IMR-90 (cell line): ENCODE measurements at regions not wholly inside any gene's neighbourhood (a gene's known extent, or its start where the extent isn't known, plus 50 kb on each side); places are given as distances from the start of the nearest gene placed in this dataset.

Experiments used
- ATAC-seq: fragments of 200-7000 bp; cut with Tn5 transposase; 2 replicates; pipeline ENCODE4 v1.9.1; 2020; ENCODE audit warnings: low read depth, mild to moderate bottlenecking, moderate library complexity
- BruUV-seq: library from RNA; stranded (reverse); fragments of 400-500 nt; replicated peaks from 2 replicates; lab custom pipeline; 2021; lab: Mats Ljungman, UMichigan
- CTCF ChIA-PET: fragments of 300-600 bp; formaldehyde crosslinking; extraction: SDS; loops from one replicate; lab custom pipeline; 2021; ENCODE audit warnings: antibody characterized with exemption; lab: Yijun Ruan, JAX
- POLR2A ChIA-PET: fragments of 300-600 bp; sonication (Branson Sonifier 250); formaldehyde crosslinking; loops from one replicate; lab custom pipeline; 2022; ENCODE audit warnings: antibody characterized with exemption; ENCODE audit not compliant: unreplicated experiment; lab: Charles Lee
- DNase-seq: peaks from one replicate; pipeline ENCODE4 v3.0.0; 2013
- H2AFZ ChIP-seq: replicated peaks from 2 replicates; pipeline ENCODE3; 2013; ENCODE audit warnings: low read length, mild to moderate bottlenecking; ENCODE audit not compliant: poor library complexity
- H2AK5ac ChIP-seq: 2 replicates; pipeline ENCODE4 v1.6.1; 2013; ENCODE audit warnings: low read depth, low read length, inconsistent platforms
- H2AK9ac ChIP-seq: replicated peaks from 2 replicates; pipeline ENCODE3; 2013; ENCODE audit warnings: mild to moderate bottlenecking, low read depth, low read length, moderate library complexity; ENCODE audit not compliant: poor library complexity
- H2BK120ac ChIP-seq: 2 replicates; pipeline ENCODE4 v1.6.1; 2013; ENCODE audit warnings: low read depth, low read length, inconsistent platforms
- H2BK15ac ChIP-seq: 3 replicates; pipeline ENCODE4 v1.6.1; 2013; ENCODE audit warnings: low read depth, low read length, inconsistent platforms
- H2BK20ac ChIP-seq: 2 replicates; pipeline ENCODE4 v1.6.1; 2013; ENCODE audit warnings: low read depth, mild to moderate bottlenecking, inconsistent platforms, low read length, moderate library complexity
- H2BK5ac ChIP-seq: 2 replicates; pipeline ENCODE4 v1.6.1; 2013; ENCODE audit warnings: mild to moderate bottlenecking, low read depth, low read length, inconsistent platforms; ENCODE audit not compliant: poor library complexity, severe bottlenecking
- H3K14ac ChIP-seq: replicated peaks from 2 replicates; pipeline ENCODE4 v1.6.1; 2013; ENCODE audit warnings: low read depth, low read length, inconsistent platforms
- H3K18ac ChIP-seq: 2 replicates; pipeline ENCODE4 v1.6.1; 2013; ENCODE audit warnings: low read depth, low read length, control low read depth
- H3K23ac ChIP-seq: 2 replicates; pipeline ENCODE4 v1.6.1; 2013; ENCODE audit warnings: low read depth, low read length, inconsistent platforms
- H3K27ac ChIP-seq: 2 replicates; pipeline ENCODE4 v1.5.1; 2013; ENCODE audit warnings: mild to moderate bottlenecking, control low read depth, low read length; ENCODE audit not compliant: insufficient read depth
- H3K27me3 ChIP-seq: 2 replicates; pipeline ENCODE4 v1.6.1; 2013; ENCODE audit warnings: low read length; ENCODE audit not compliant: control insufficient read depth, insufficient read depth
- H3K36me3 ChIP-seq: 2 replicates; pipeline ENCODE4 v1.6.1; 2013; ENCODE audit warnings: low read length, mixed read lengths; ENCODE audit not compliant: control insufficient read depth, insufficient read depth
- H3K4ac ChIP-seq: 2 replicates; pipeline ENCODE4 v1.6.1; 2013; ENCODE audit warnings: low read depth, low read length, inconsistent platforms
- H3K4me1 ChIP-seq: 2 replicates; pipeline ENCODE4 v1.6.1; 2013; ENCODE audit warnings: low read length, mixed read lengths; ENCODE audit not compliant: control insufficient read depth, insufficient read depth
- H3K4me2 ChIP-seq: 2 replicates; pipeline ENCODE4 v1.6.1; 2013; ENCODE audit warnings: low read depth, mild to moderate bottlenecking, control low read depth, low read length, moderate library complexity
- H3K4me3 ChIP-seq: 2 replicates; pipeline ENCODE4 v1.5.1; 2013; ENCODE audit warnings: low read depth, mild to moderate bottlenecking, control low read depth, low read length, moderate library complexity; ENCODE audit not compliant: insufficient read depth
- H3K56ac ChIP-seq: 2 replicates; pipeline ENCODE4 v1.6.1; 2013; ENCODE audit warnings: low read length, inconsistent platforms; ENCODE audit not compliant: insufficient read depth; ENCODE audit errors: extremely low read depth
- H3K79me1 ChIP-seq, 2 experiments: 2 replicates each; pipeline ENCODE4 v1.6.1; 2013; ENCODE audit warnings: low read length in 2 of 2, inconsistent platforms in 1 of 2, low read depth in 1 of 2
- H3K9ac ChIP-seq: 2 replicates; pipeline ENCODE4 v1.6.1; 2013; ENCODE audit warnings: low read depth, low read length, control low read depth
- H3K9me1 ChIP-seq: 2 replicates; pipeline ENCODE4 v1.6.1; 2013; ENCODE audit warnings: low read length, inconsistent platforms; ENCODE audit not compliant: insufficient read depth
- H3K9me3 ChIP-seq: 2 replicates; pipeline ENCODE4 v1.6.1; 2013; ENCODE audit warnings: low read length; ENCODE audit not compliant: control insufficient read depth, insufficient read depth
- H4K20me1 ChIP-seq: 2 replicates; pipeline ENCODE4 v1.6.1; 2013; ENCODE audit warnings: low read length, inconsistent platforms; ENCODE audit not compliant: insufficient read depth
- H4K5ac ChIP-seq: 2 replicates; pipeline ENCODE4 v1.6.1; 2013; ENCODE audit warnings: mild to moderate bottlenecking, low read depth, low read length, control low read depth
- H4K8ac ChIP-seq, 2 experiments: 2 replicates each; pipeline ENCODE4 v1.6.1; 2013; ENCODE audit warnings: low read depth in 2 of 2, low read length in 2 of 2, control low read depth in 1 of 2, inconsistent platforms in 1 of 2
- H4K91ac ChIP-seq: 2 replicates; pipeline ENCODE4 v1.6.1; 2013; ENCODE audit warnings: low read depth, low read length, inconsistent platforms; ENCODE audit not compliant: insufficient read depth
- BHLHE40 ChIP-seq: fragments of 150-350 bp; IDR thresholded peaks from 2 replicates; pipeline ENCODE4 v1.6.1; 2016; ENCODE audit warnings: mild to moderate bottlenecking, low read depth, low read length
- CEBPB ChIP-seq: IDR thresholded peaks from 2 replicates; pipeline ENCODE4 v1.6.1; 2012; ENCODE audit warnings: low read depth, low read length, improper control_type of control experiment
- CTCF ChIP-seq: conservative IDR thresholded peaks from 2 replicates; pipeline ENCODE4 v1.5.1; 2012; ENCODE audit warnings: mild to moderate bottlenecking, low read depth, low read length, improper control_type of control experiment
- ELK1 ChIP-seq: fragments of 150-350 bp; IDR thresholded peaks from 2 replicates; pipeline ENCODE4 v1.6.1; 2016; ENCODE audit warnings: low read depth, mild to moderate bottlenecking, low read length, moderate library complexity, borderline replicate concordance
- FOS ChIP-seq: fragments of 150-350 bp; IDR thresholded peaks from 2 replicates; pipeline ENCODE4 v1.6.1; 2016; ENCODE audit warnings: low read depth, low read length
- MAFK ChIP-seq: IDR thresholded peaks from 2 replicates; pipeline ENCODE4 v1.6.1; 2012; ENCODE audit warnings: low read depth, low read length, improper control_type of control experiment
- MAZ ChIP-seq: IDR thresholded peaks from 2 replicates; pipeline ENCODE4 v1.6.1; 2012; ENCODE audit warnings: low read depth, mild to moderate bottlenecking, low read length, improper control_type of control experiment, moderate library complexity, borderline replicate concordance
- MXI1 ChIP-seq: IDR thresholded peaks from 2 replicates; pipeline ENCODE4 v1.6.1; 2012; ENCODE audit warnings: low read depth, mild to moderate bottlenecking, low read length, moderate library complexity, borderline replicate concordance
- NFE2L2 ChIP-seq: fragments of 150-350 bp; IDR thresholded peaks from 2 replicates; pipeline ENCODE4 v1.6.1; 2016; ENCODE audit warnings: low read depth, mild to moderate bottlenecking, low read length
- POLR2A ChIP-seq: IDR thresholded peaks from 2 replicates; pipeline ENCODE4 v1.6.1; 2012; ENCODE audit warnings: mild to moderate bottlenecking, low read depth, low read length
- RAD21 ChIP-seq: IDR thresholded peaks from 2 replicates; pipeline ENCODE4 v1.6.1; 2012; ENCODE audit warnings: low read length, improper control_type of control experiment
- RCOR1 ChIP-seq: IDR thresholded peaks from 2 replicates; pipeline ENCODE4 v1.6.1; 2012; ENCODE audit warnings: mild to moderate bottlenecking, low read length, improper control_type of control experiment; ENCODE audit not compliant: insufficient replicate concordance
- RFX5 ChIP-seq: IDR thresholded peaks from 2 replicates; pipeline ENCODE4 v1.8.0; 2012; ENCODE audit warnings: low read depth, mild to moderate bottlenecking, low read length, moderate library complexity
- SMC3 ChIP-seq: fragments of 150-350 bp; IDR thresholded peaks from 2 replicates; pipeline ENCODE4 v1.6.1; 2016; ENCODE audit warnings: low read depth, mild to moderate bottlenecking, antibody characterized with exemption, low read length, moderate library complexity
- WGBS, 2 experiments: methylation state at CpG; one replicate each; pipeline versions ENCODE4 v1.1.5 to v1.1.7; 2013; ENCODE audit warnings: missing lambda C conversion rate in 2 of 2; ENCODE audit not compliant: insufficient read length in 1 of 2; ENCODE audit errors: extremely low coverage in 2 of 2; 5-methylcytosine and 5-hydroxymethylcytosine counted together
- dilution Hi-C: fragments of 300-500 bp; cut with HindIII; formaldehyde crosslinking; loops from one replicate; pipeline ENCODE4 v1.14.3; 2018; ENCODE audit warnings: low sequenced_read_pairs; ENCODE audit not compliant: unreplicated experiment
- in situ Hi-C: fragments of 300-500 bp; cut with MboI; formaldehyde crosslinking; loops from 3 replicates; pipeline ENCODE4 v1.14.3; 2019; ENCODE audit warnings: low sequenced_read_pairs, inconsistent platforms, mixed read lengths
- intact Hi-C: fragments of 100-400 bp; cut with micrococcal nuclease; formaldehyde crosslinking; loops from 2 replicates; pipeline ENCODE4 v1.10.0; 2022
- TF ChIP-seq, protein P1 (sequence below): fragments of 150-350 bp; IDR thresholded peaks from 2 replicates; pipeline ENCODE4 v1.6.1; 2017; ENCODE audit warnings: mild to moderate bottlenecking, antibody characterized with exemption, low read length, low read depth

DNA sequence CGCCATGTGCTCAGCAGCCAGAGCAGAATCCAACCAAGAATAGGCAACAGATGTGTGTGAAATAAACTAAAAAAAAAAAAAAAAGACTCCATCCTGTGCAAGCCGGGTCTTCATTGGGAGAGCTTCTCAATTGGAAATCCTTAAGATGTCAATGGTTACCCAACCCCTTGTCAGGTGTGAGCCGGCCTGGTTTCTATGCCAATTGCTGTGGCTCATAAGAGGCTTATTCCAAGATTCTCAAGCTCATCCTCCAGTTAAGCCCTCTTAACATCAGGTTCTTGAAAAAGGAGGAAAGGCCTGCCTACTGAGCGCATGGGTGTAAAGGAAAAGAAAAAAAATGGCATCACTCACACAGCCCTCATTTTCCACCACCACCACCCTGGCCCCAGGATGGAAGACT, 1084.6 kb downstream of the UQCRFS1 start:
- ChIA-PET POLR2A (no interaction called here), CTCF (no interaction called here)
- no peak overlapping the region for H2BK5ac ChIP-seq
- H3K14ac ChIP-seq = no peak overlapping the region
- no peak overlapping the region for H2AK5ac ChIP-seq
- intact Hi-C loops (no loop called here), dilution Hi-C loops (no loop called here), in situ Hi-C loops (no loop called here)
- no peak overlapping the region for H3K9ac ChIP-seq
- no peak overlapping the region for H3K56ac ChIP-seq
- H3K23ac ChIP-seq = no peak overlapping the region
- no peaks in the 10 kb centered on the region for H4K20me1 ChIP-seq
- H2BK20ac ChIP-seq = no peak overlapping the region
- H3K4me1 ChIP-seq = no peaks in the 10 kb centered on the region
- H3K4me2 ChIP-seq = no peak overlapping the region
- no peak overlapping the region for H3K4me3 ChIP-seq
- no TSS peak for BruUV-seq
- no peak overlapping the region for H2BK15ac ChIP-seq
- no peak overlapping the region for H3K18ac ChIP-seq
- H3K79me1 ChIP-seq = no peaks in the 10 kb centered on the region
- no peak overlapping the region for H4K5ac ChIP-seq
- ATAC-seq (no peak), DNase-seq (no peak)
- H2AFZ ChIP-seq = no peak overlapping the region
- peaks cover 18% of the 10 kb centered on the region for H3K9me3 ChIP-seq
- no peak overlapping the region for H4K8ac ChIP-seq
- no peaks in the 10 kb centered on the region for H3K9me1 ChIP-seq
- H3K4ac ChIP-seq = no peak overlapping the region
- H3K27ac ChIP-seq = no peak overlapping the region
- no peak overlapping the region for H2BK120ac ChIP-seq
- WGBS, 2 experiments = no CpG with 5 or more reads among the region's 4 CpGs
- H4K91ac ChIP-seq = no peak overlapping the region
- H2AK9ac ChIP-seq = no peak overlapping the region
- no peaks in the 10 kb centered on the region for H3K36me3 ChIP-seq
- no peaks in the 10 kb centered on the region for H3K27me3 ChIP-seq
- TF ChIP-seq MXI1 = no peak
- TF ChIP-seq SMC3 = no peak
- no peak for TF ChIP-seq ELK1
- TF ChIP-seq BHLHE40 = no peak
- TF ChIP-seq, protein P1, sequence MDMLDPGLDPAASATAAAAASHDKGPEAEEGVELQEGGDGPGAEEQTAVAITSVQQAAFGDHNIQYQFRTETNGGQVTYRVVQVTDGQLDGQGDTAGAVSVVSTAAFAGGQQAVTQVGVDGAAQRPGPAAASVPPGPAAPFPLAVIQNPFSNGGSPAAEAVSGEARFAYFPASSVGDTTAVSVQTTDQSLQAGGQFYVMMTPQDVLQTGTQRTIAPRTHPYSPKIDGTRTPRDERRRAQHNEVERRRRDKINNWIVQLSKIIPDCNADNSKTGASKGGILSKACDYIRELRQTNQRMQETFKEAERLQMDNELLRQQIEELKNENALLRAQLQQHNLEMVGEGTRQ = no peak
- no peak for TF ChIP-seq POLR2A
- no peak for TF ChIP-seq RFX5
- no peak for TF ChIP-seq NFE2L2
- TF ChIP-seq RCOR1 = no peak
- no peak for TF ChIP-seq MAFK
- TF ChIP-seq RAD21 = no peak
- TF ChIP-seq CTCF = no peak
- no peak for TF ChIP-seq CEBPB
- no peak for TF ChIP-seq MAZ
- TF ChIP-seq FOS = no peak
